22Rv1 (cell line): ENCODE measurements at regions not wholly inside any gene's neighbourhood (a gene's known extent, or its start where the extent isn't known, plus 50 kb on each side); places are given as distances from the start of the nearest gene placed in this dataset.
"Not testable (repeated sequence)": the region's sequence is repeated elsewhere in the genome, so short reads cannot be mapped to it uniquely, and the experiment has no call there.

Source experiments
- H3K27ac ChIP-seq: fragments of 450-650 bp; 2 replicates; pipeline ENCODE4 v1.5.1; 2017
- CTCF ChIP-seq: fragments of 450-650 bp; IDR thresholded peaks from 2 replicates; pipeline ENCODE4 v1.5.1; 2017; ENCODE audit warnings: mild to moderate bottlenecking
- ZFX ChIP-seq: fragments of 450-650 bp; IDR thresholded peaks from 2 replicates; pipeline ENCODE4 v1.6.1; 2017; ENCODE audit warnings: antibody characterized with exemption, borderline replicate concordance

GRCh38 chr14:28626780-28627179 is 139.8 kb upstream of the FOXG1 start:
- H3K27ac ChIP-seq = no peak overlapping the region
- TF ChIP-seq ZFX (no peak), CTCF (no peak)

- TF ChIP-seq ZFX (no peak), CTCF (no peak)
- no peak overlapping the region for H3K27ac ChIP-seq
Measured at GRCh38 chr14:28629328-28630004, 137.1 kb upstream of the FOXG1 start.

- TF ChIP-seq CTCF = no peak
- TF ChIP-seq ZFX = no peak
Measured at GRCh38 chr14:28630100-28630499, 136.5 kb upstream of the FOXG1 start.

GRCh38 chr14:28635387-28635786 is 131.2 kb upstream of the FOXG1 start:
- TF ChIP-seq CTCF (peak; percentile 69), ZFX (no peak)
- H3K27ac ChIP-seq = no peak overlapping the region

More at GRCh38 chr14:28630100-28630499, 136.5 kb upstream of the FOXG1 start:
- H3K27ac ChIP-seq = no peak overlapping the region

GRCh38 chr14:28635816-28636215 is 130.8 kb upstream of the FOXG1 start:
- H3K27ac ChIP-seq = not testable (repeated sequence)

- not testable (repeated sequence) for H3K27ac ChIP-seq
Measured at GRCh38 chr14:28641189-28641588, 125.4 kb upstream of the FOXG1 start.

GRCh38 chr14:28651148-28651547 is 115.4 kb upstream of the FOXG1 start:
- no peak overlapping the region for H3K27ac ChIP-seq

GRCh38 chr14:28652782-28653181 is 113.8 kb upstream of the FOXG1 start:
- no peak for TF ChIP-seq ZFX
- TF ChIP-seq CTCF = no peak
- H3K27ac ChIP-seq = no peak overlapping the region; the same call in 1 of the 2 replicates

More at GRCh38 chr14:28651148-28651547, 115.4 kb upstream of the FOXG1 start:
- TF ChIP-seq ZFX = no peak
- TF ChIP-seq CTCF = no peak
